HG02642 (cell line): ENCODE measurements at regions not wholly inside any gene's neighbourhood (a gene's known extent, or its start where the extent isn't known, plus 50 kb on each side); places are given as distances from the start of the nearest gene placed in this dataset.

Source experiments
- ATAC-seq: cut with Tn5 transposase; IDR thresholded peaks from one replicate; pipeline ENCODE4 v1.9.1; 2021; ENCODE audit warnings: mild to moderate bottlenecking; ENCODE audit not compliant: unreplicated experiment, poor library complexity

- ATAC-seq, result no peak
Measured at GRCh38 chr15:62619526-62619925, 423.0 kb upstream of the TPM1 start.

GRCh38 chr15:62622775-62623174, 419.8 kb upstream of the TPM1 start:
- no peak for ATAC-seq

- ATAC-seq, result no peak
Measured at GRCh38 chr15:62624547-62625378, 417.8 kb upstream of the TPM1 start.

- ATAC-seq, result no peak
Measured at GRCh38 chr15:62625429-62626033, 417.0 kb upstream of the TPM1 start.

- no peak for ATAC-seq
Measured at GRCh38 chr15:62626903-62627302, 415.6 kb upstream of the TPM1 start.

- ATAC-seq, result no peak
Measured at GRCh38 chr15:62631076-62631724, 411.3 kb upstream of the TPM1 start.

GRCh38 chr15:62636823-62637573, 405.5 kb upstream of the TPM1 start:
- ATAC-seq, result no peak

- no peak for ATAC-seq
Measured at GRCh38 chr15:62637574-62637897, 405.0 kb upstream of the TPM1 start.

GRCh38 chr15:62637950-62638619, 404.5 kb upstream of the TPM1 start:
- ATAC-seq, result no peak

GRCh38 chr15:62639432-62639831, 403.1 kb upstream of the TPM1 start:
- ATAC-seq, result no peak

- ATAC-seq, result no peak
Measured at GRCh38 chr15:62639906-62640605, 402.5 kb upstream of the TPM1 start.

GRCh38 chr15:62641825-62642224, 400.7 kb upstream of the TPM1 start:
- no peak for ATAC-seq

- ATAC-seq, result no peak
Measured at GRCh38 chr15:62643572-62643971, 399.0 kb upstream of the TPM1 start.

- no peak for ATAC-seq
Measured at GRCh38 chr15:62644216-62644888, 398.2 kb upstream of the TPM1 start.

GRCh38 chr15:62644889-62645742, 397.4 kb upstream of the TPM1 start:
- no peak for ATAC-seq

GRCh38 chr15:62647202-62647842, 395.2 kb upstream of the TPM1 start:
- ATAC-seq, result no peak

GRCh38 chr15:62647843-62648505, 394.6 kb upstream of the TPM1 start:
- no peak for ATAC-seq
